Stimulated activated naive B cell treated with anti-CD40 and anti-IgM and Interleukin-4, amounts not matched to agents 10 μg/mL and 1 μg/mL and 100 μg/mL, for 72 hours (primary cell): ENCODE measurements at regions not wholly inside any gene's neighbourhood (a gene's known extent, or its start where the extent isn't known, plus 50 kb on each side); places are given as distances from the start of the nearest gene placed in this dataset.
"Not testable (repeated sequence)": the region's sequence is repeated elsewhere in the genome, so short reads cannot be mapped to it uniquely, and the experiment has no call there.

Source experiments
- ATAC-seq, 2 donors: fragments of 150-1000 bp; cut with Tn5 transposase; replicated peaks; 2 replicates each; pipeline ENCODE4 v1.10.0; 2021; ENCODE audit warnings: moderate library complexity in 1 of 2
- DNase-seq: peaks from one replicate; pipeline ENCODE4 v3.0.0; 2021
- H3K27ac Mint-ChIP-seq: one replicate; pipeline ENCODE4 v1.8.0; 2022; ENCODE audit warnings: mild to moderate bottlenecking, mixed read lengths
- H3K27me3 Mint-ChIP-seq, 2 donors: one replicate each; pipeline ENCODE4 v1.8.0; 2022; ENCODE audit warnings: mixed read lengths in 2 of 2
- H3K36me3 Mint-ChIP-seq, 2 donors: one replicate each; pipeline ENCODE4 v1.8.0; 2022; ENCODE audit warnings: mixed read lengths in 2 of 2, mild to moderate bottlenecking in 1 of 2
- H3K4me1 Mint-ChIP-seq, 2 donors: one replicate each; pipeline ENCODE4 v1.8.0; 2022; ENCODE audit warnings: mixed read lengths in 2 of 2, mild to moderate bottlenecking in 1 of 2
- H3K4me3 Mint-ChIP-seq, 2 donors: one replicate each; pipeline ENCODE4 v1.8.0; 2022; ENCODE audit warnings: mild to moderate bottlenecking in 2 of 2, mixed read lengths in 2 of 2, moderate library complexity in 1 of 2
- H3K9me3 Mint-ChIP-seq, 2 donors: one replicate each; pipeline ENCODE4 v1.8.0; 2022; ENCODE audit warnings: mixed read lengths in 2 of 2, mild to moderate bottlenecking in 1 of 2

DNA sequence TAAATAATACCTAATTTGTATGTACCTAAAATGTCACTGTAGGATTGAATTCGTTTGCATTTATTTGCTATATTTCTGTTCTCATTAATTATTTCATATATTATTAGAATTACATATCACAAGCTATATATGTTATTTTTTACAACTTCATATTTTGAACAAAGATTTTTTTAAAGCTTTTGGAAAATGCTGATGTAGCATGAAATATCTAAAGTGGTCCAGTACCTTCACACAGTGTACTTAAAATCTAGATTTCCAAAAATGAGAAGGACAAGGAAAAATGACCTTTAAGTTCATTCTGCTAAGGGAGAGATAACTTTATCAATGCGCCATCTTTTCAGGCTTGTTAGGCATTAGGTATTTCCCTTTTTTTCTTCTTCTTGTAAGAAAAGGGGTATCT is 71.8 kb downstream of the LARP7 start:
- H3K36me3 Mint-ChIP-seq, result no peaks in the 10 kb centered on the region
- H3K27me3 Mint-ChIP-seq, result peaks cover 36 to 43% of the 10 kb centered on the region in 2 donors

DNA sequence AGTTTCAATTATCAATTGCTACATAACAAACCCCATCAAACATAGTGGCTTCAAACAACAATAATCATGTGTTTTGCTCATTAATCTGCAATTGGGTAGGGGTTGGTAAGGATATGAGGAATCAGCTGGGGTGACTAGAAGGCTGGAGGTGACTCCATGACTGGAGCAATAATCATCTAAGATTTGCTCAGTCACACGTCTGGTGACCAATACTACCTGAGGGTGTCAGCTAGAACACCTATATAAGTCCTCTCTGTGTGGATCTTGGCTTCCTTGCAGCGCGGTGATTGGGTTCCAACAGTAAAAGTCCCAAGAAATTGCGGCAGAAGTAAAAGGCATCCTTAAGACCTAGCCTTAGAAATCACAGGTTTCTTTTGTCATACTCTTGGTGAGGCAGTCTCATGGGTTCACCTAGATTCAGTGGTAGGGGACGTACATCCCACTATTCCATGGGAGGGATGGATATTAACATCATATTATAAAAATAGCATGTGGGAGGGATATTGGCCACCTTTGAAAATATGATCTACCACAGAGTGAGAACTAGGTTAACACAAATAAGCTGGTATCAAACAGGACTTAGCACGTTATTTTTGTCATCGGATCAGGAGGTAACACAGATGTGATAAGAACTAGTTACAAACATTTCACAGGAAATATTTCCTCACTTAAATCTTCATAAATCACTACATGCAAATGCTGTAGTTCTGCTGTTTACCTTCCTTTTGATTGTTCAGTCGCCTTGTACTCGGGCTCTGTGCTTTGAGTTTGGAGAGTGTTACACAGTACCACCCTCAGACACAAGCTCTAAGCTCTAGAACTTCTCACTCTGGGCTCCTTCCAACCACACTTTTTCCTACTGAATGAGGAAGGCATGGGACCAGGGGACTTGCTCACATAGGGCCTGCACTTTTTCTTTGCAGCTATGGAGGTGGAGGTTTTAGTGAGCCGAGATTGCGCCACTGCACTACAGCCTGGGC is 78.3 kb downstream of the LARP7 start:
- Mint-ChIP-seq H3K4me3 (no peak overlapping the region), H3K27ac (no peak overlapping the region), H3K9me3 (no peaks in the 10 kb centered on the region), H3K27me3 (peaks cover 3% of the 10 kb centered on the region in 2 donors), H3K36me3 (no peaks in the 10 kb centered on the region), H3K4me1 (peaks cover 3 to 6% of the 10 kb centered on the region in 2 donors)
- no peak for ATAC-seq
- no peak for DNase-seq

More for the DNA sequence above, 71.8 kb downstream of the LARP7 start:
- peaks cover 16 to 23% of the 10 kb centered on the region in 2 donors for H3K4me1 Mint-ChIP-seq
- DNase-seq (no peak), ATAC-seq (no peak)
- no peak overlapping the region for H3K4me3 Mint-ChIP-seq
- H3K9me3 Mint-ChIP-seq, result no peaks in the 10 kb centered on the region
- H3K27ac Mint-ChIP-seq, result no peak overlapping the region

DNA sequence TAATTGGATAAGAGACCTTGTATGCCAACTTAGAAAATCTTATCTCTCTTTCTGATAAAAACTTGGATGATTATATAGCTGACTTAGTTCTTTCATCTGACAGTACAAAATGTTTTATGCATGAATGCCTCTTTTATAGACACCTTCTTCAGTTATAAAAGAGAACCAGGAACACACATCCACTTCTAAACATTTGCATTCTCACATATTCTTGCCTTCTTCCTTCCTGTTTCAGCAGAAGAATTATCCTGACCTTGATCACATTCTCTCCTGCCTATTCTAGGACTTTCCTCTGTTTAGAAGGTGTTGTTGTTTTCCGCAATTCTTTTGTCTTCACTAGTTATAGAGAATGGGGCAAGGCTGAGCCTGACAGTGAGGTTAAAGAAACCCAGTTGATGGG is 80.9 kb downstream of the LARP7 start:
- Mint-ChIP-seq H3K27ac (no peak overlapping the region), H3K36me3 (no peaks in the 10 kb centered on the region), H3K9me3 (no peaks in the 10 kb centered on the region), H3K27me3 (peaks cover 11 to 12% of the 10 kb centered on the region in 2 donors), H3K4me3 (no peak overlapping the region), H3K4me1 (peaks cover 3 to 6% of the 10 kb centered on the region in 2 donors)
- DNase-seq (no peak), ATAC-seq (no peak)

DNA sequence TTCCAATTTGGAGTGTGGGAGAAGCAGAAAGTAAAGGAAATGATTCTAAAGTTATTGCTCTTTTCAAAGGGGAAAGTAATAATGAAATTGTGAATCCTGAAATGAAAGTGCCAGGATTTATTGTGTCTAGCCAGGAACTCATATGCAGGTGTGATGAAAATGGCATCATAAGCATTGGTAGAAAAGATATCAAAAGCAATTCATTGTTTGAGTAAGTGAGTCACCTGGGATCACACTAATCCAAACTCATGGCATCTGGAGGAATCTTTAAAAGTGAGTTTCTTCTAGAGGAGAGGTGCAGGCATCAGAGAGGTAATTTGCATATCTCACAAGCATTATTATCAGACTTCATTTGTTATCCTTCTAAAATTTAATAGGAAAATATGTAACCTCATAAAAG is 84.7 kb downstream of the LARP7 start:
- ATAC-seq (no peak), DNase-seq (no peak)
- H3K27ac Mint-ChIP-seq, result no peak overlapping the region
- H3K4me1 Mint-ChIP-seq, result peaks cover 3 to 6% of the 10 kb centered on the region in 2 donors
- no peaks in the 10 kb centered on the region for H3K36me3 Mint-ChIP-seq
- no peak overlapping the region for H3K4me3 Mint-ChIP-seq
- peaks cover 14 to 19% of the 10 kb centered on the region in 2 donors for H3K27me3 Mint-ChIP-seq
- H3K9me3 Mint-ChIP-seq, result no peaks in the 10 kb centered on the region

DNA sequence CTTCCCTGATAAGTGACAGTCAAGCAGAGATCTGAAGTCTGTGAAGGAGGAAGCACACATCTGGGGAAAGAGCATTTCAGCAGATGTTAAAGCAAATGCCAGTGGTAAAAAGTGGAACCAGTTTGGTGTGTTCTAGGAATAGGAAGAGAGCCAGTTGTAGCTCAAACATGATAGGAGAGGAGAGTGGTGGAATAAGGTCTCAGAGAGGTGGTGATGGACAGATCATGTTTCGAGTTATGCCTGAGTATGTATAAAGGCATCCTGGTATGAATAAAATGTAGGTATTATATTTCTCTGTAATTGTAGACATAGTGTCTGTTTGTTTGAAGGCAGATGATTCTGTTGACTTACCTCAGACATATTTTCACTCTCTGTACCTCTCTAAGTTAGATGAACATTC is 89.1 kb downstream of the LARP7 start:
- ATAC-seq, result no peak
- no peaks in the 10 kb centered on the region for H3K9me3 Mint-ChIP-seq
- no peaks in the 10 kb centered on the region for H3K36me3 Mint-ChIP-seq
- peaks cover 14 to 15% of the 10 kb centered on the region in 2 donors for H3K27me3 Mint-ChIP-seq
- DNase-seq, result no peak
- H3K4me1 Mint-ChIP-seq, result no peaks in the 10 kb centered on the region
- H3K4me3 Mint-ChIP-seq, result no peak overlapping the region
- no peak overlapping the region for H3K27ac Mint-ChIP-seq

DNA sequence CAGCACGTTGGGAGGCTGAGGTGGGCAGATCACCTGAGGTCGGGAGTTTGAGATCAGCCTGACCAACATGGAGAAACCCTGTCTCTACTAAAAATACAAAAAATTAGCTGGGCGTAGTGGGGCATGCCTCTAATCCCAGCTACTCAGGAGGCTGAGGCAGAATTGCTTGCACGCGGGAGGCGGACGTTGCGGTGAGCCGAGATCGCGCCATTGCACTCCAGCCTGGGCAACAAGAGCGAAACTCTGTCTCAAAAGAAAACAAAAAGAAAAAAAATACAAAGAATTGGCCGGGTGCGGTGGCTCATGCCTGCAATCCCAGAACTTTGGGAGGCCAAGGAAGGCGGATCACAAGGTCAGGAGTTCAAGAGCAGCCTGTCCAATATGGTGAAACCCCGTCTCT is 90.8 kb downstream of the LARP7 start:
- H3K9me3 Mint-ChIP-seq, H3K36me3 Mint-ChIP-seq, DNase-seq, H3K27me3 Mint-ChIP-seq, H3K4me1 Mint-ChIP-seq, ATAC-seq, H3K4me3 Mint-ChIP-seq, H3K27ac Mint-ChIP-seq: not testable (repeated sequence)

DNA sequence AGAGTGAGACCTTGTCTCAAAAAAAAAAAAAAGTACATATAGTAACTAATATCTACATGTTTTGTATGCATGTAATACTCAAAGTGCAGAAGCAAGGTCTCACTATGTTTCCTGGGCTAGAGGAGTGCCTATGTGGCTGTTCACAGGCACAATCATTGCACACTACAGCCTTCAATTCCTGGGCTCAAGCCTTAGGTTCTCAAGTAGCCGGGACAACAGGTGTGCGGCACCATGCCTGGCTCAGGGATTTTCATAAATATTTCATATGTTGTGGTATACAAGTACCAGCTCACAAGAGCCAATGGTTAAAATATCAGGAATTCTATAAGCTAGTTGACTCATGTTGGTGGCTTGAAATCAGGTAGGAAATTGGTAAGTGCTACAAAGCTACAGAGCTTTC is 94.8 kb downstream of the LARP7 start:
- Mint-ChIP-seq H3K27ac (no peak overlapping the region), H3K36me3 (no peaks in the 10 kb centered on the region), H3K9me3 (no peaks in the 10 kb centered on the region), H3K4me1 (peaks cover 6 to 16% of the 10 kb centered on the region in 2 donors), H3K27me3 (no peaks in the 10 kb centered on the region), H3K4me3 (no peak overlapping the region)
- ATAC-seq (no peak), DNase-seq (no peak)

DNA sequence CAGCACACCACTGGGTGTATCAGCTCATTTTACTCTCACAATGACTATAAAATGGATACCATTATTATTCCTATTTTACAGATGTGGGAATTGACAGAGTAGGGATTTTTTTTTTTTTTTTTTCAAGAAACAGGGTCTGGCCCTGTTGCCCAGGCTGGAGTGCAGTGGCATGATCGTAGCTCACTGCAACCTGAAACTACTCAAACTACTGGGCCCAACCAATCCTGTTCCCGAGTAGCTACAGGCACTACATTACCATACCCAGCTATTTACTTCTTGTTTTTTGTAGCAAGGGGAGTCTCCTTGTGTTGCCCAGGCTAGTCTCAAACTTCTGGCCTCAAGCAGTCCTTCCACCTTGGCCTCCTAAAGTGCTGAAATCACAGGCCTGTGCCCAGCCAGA is 95.2 kb downstream of the LARP7 start:
- H3K27ac Mint-ChIP-seq, result no peak overlapping the region
- ATAC-seq (no peak), DNase-seq (no peak)
- H3K27me3 Mint-ChIP-seq, result no peaks in the 10 kb centered on the region
- no peaks in the 10 kb centered on the region for H3K9me3 Mint-ChIP-seq
- peaks cover 8 to 18% of the 10 kb centered on the region in 2 donors for H3K4me1 Mint-ChIP-seq
- H3K4me3 Mint-ChIP-seq, result no peak overlapping the region
- no peaks in the 10 kb centered on the region for H3K36me3 Mint-ChIP-seq

DNA sequence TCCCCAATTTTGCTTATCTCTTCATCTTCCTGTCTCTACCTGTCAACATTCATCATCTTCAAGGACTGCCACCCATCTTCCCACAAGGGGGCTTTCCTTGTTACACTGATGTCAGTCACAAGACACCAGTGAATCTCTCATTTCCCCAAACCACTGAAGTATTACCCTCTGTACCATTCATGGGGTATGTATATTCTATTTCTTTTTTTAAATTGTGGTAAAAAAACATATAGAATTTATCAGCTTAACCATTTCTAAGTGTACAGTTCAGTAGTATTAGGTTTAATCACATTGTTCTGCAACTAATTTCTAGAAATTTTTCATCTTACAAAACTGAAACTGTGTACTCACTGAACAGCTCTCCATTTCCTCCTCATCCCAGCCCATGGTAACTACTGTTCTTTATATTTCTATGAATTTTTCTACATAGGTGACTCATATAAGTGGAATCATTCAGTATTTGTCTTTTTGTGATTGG is 98.6 kb downstream of the LARP7 start:
- Mint-ChIP-seq H3K36me3 (no peaks in the 10 kb centered on the region), H3K4me1 (peaks cover 11 to 18% of the 10 kb centered on the region in 2 donors), H3K27ac (peak overlapping the region; percentile 1), H3K27me3 (no peaks in the 10 kb centered on the region), H3K9me3 (no peaks in the 10 kb centered on the region), H3K4me3 (no peak overlapping the region)
- DNase-seq (peak; percentile 29), ATAC-seq (peak; percentile 92 to 93)

DNA sequence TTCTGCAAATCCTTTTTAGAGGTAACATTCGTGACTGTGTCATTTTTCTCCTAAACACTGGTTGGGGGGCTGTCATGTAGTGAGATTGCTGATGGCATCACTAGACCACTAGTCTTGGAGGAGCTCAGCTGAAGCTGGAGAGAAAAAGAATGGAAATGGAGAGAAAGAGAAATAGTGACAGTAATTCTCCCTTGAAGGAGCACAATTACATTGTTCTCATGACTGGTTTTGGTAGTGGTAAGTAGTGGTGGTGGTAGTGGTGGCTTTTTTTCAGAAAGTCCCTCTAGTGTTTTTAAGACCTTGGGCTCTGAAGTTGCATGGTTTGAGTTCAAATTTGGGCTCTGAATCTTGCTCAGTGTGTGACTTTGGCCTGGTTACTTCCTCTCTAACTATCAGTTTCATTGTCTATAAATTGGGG is 99.8 kb downstream of the LARP7 start:
- Mint-ChIP-seq H3K9me3 (no peaks in the 10 kb centered on the region), H3K27me3 (no peaks in the 10 kb centered on the region), H3K27ac (peak overlapping the region; percentile 2), H3K4me3 (peak overlapping the region in 1 of 2 donors; percentile 11), H3K36me3 (no peaks in the 10 kb centered on the region), H3K4me1 (peaks cover 11 to 18% of the 10 kb centered on the region in 2 donors)
- DNase-seq (no peak), ATAC-seq (peak; percentile 10 to 13)

DNA sequence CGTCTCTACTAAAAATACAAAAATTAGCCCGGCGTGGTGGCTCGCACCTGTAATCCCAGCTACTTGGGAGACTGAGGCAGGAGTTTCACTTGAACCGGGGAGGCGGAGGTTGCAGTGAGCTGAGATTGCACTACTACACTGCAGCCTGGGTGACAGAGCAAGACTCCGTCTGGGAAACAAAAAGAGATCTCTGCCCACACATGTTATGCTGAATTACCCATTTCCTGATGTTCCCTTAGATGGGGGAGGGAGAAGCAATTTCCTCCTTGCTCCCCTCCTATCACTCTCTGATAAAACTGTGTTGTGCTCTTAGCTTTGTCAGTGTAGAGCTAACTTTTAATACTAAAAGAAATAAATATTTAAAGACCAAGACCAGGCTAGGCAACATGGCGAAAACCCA is 102.5 kb downstream of the LARP7 start:
- no peaks in the 10 kb centered on the region for H3K9me3 Mint-ChIP-seq
- H3K4me1 Mint-ChIP-seq, result peaks cover 11 to 18% of the 10 kb centered on the region in 2 donors
- no peaks in the 10 kb centered on the region for H3K27me3 Mint-ChIP-seq
- no peaks in the 10 kb centered on the region for H3K36me3 Mint-ChIP-seq
- H3K27ac Mint-ChIP-seq, result no peak overlapping the region
- no peak overlapping the region for H3K4me3 Mint-ChIP-seq
- DNase-seq, result no peak
- ATAC-seq, result no peak

DNA sequence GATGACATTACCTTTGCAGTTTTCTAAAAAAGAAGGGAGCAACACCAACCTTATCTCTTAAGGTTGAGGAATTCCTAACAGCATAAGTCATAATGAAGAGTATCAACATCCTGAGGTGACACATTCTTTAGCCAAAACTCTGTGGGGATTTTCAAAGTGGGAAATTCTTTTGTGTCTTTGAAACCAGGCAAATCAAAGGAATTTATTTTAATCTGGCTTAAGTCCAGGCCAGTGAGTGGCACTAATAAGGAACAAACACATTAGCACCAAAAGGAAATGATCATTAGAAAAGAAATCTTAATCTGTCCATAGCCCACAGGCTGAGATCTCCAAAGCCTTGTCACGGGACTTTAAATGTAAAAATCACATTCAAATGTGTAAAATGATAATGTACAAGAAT is 110.1 kb downstream of the LARP7 start:
- no peak for ATAC-seq
- no peaks in the 10 kb centered on the region for H3K4me1 Mint-ChIP-seq
- H3K4me3 Mint-ChIP-seq, result no peak overlapping the region
- no peak for DNase-seq
- peak overlapping the region; percentile 11 for H3K27ac Mint-ChIP-seq
- peaks cover 25% of the 10 kb centered on the region in 2 donors for H3K27me3 Mint-ChIP-seq
- no peaks in the 10 kb centered on the region for H3K9me3 Mint-ChIP-seq
- no peaks in the 10 kb centered on the region for H3K36me3 Mint-ChIP-seq

DNA sequence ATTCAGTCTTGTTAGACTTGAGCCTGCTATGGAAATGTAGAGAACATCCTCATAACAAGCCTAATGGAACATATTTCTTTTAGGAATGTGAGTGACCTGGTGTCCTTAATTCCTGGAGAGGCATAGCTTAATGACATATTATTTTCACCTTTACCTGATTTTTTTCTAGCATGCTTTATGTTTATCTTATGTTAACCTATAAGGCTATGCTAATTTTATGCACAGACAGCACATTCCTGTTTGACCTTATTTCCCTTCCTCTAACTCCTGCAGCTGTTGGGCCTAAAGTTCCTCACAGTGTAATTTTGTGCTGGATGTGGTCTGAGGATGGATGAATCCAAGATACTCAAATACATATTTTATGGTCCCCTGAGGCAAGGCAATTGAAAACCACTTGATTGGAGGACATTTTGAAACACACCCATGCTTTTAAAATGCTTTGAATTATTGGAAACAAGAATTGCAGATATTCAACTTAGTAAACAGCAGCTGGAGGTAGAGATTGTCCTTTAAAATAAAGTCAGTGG is 111.5 kb downstream of the LARP7 start:
- Mint-ChIP-seq H3K4me1 (no peaks in the 10 kb centered on the region), H3K36me3 (no peaks in the 10 kb centered on the region), H3K27me3 (peaks cover 33% of the 10 kb centered on the region in 2 donors), H3K9me3 (no peaks in the 10 kb centered on the region), H3K27ac (no peak overlapping the region), H3K4me3 (no peak overlapping the region)
- no peak for ATAC-seq
- no peak for DNase-seq

DNA sequence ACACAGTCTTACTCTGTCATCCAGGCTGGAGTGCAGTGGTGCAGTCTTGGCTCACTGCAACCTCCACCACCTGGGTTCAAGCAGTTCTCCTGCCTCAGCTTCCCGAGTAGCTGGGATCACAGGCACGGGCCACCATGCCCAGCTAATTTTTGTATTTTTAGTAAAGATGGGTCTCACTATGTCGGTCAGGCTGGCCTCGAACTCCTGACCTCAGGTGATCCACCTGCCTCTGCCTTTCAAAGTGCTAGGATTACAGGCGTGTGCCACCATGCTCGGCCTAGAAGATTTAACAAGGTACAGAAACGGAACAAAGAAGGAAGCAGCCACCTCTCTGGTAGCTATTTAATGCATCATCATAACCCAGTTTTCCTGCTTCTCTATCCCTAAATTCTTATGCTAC is 113.8 kb downstream of the LARP7 start:
- H3K27me3 Mint-ChIP-seq, result peaks cover 31 to 35% of the 10 kb centered on the region in 2 donors
- not testable (repeated sequence) for H3K36me3 Mint-ChIP-seq

DNA sequence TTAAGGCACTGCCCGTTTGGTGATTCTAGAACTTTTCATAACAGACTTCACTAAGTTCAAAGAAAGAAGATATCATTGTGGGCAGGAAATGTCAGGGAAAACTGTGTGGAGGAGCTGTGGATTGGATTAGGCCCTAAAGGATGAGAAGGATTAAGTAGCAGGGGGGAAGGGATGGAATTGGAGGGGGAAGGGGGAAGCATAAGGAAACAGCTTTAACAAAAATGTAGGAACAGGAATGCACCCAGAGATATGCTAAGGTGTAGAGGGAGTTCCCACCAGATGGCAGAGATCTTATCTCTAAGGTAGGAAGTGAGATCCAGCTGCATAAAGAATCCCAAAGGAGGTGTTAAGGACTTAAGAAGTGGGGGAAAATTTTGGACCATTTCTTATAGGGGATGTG is 114.5 kb downstream of the LARP7 start:
- H3K36me3 Mint-ChIP-seq, result no peaks in the 10 kb centered on the region
- ATAC-seq (no peak), DNase-seq (no peak)
- no peaks in the 10 kb centered on the region for H3K9me3 Mint-ChIP-seq
- no peak overlapping the region for H3K4me3 Mint-ChIP-seq
- H3K27ac Mint-ChIP-seq, result no peak overlapping the region
- H3K4me1 Mint-ChIP-seq, result no peaks in the 10 kb centered on the region
- peaks cover 28 to 32% of the 10 kb centered on the region in 2 donors for H3K27me3 Mint-ChIP-seq

More for the DNA sequence above, 113.8 kb downstream of the LARP7 start:
- not testable (repeated sequence) for H3K4me3 Mint-ChIP-seq, ATAC-seq, H3K27ac Mint-ChIP-seq, H3K4me1 Mint-ChIP-seq, H3K9me3 Mint-ChIP-seq, DNase-seq
